ENCODE measurements at regions not wholly inside any gene's neighbourhood (a gene's known extent, or its start where the extent isn't known, plus 50 kb on each side); places are given as distances from the start of the nearest gene placed in this dataset.

GRCh38 chr18:27500531-27500930, 315.4 kb upstream of the CHST9 start:
- ChIA-PET CTCF (no interaction called here), POLR2A (ENCODE audit: unreplicated experiment) (no interaction called here)
- Histone ChIP-seq H2BK120ac (ENCODE audit: low read depth, low read length) (no peak overlapping the region), H4K20me1 (ENCODE audit: insufficient read depth, low read length) (no peaks in the 10 kb centered on the region), H3K9me3 (ENCODE audit: control insufficient read depth, insufficient read depth, low read length) (peaks cover 9% of the 10 kb centered on the region), H3K56ac (ENCODE audit: extremely low read depth, insufficient read depth, low read length) (no peak overlapping the region), H2AFZ (replicated peaks; ENCODE audit: low read length, poor library complexity) (no peak overlapping the region), H3K4me2 (ENCODE audit: low read depth, low read length) (no peak overlapping the region), H3K9ac (ENCODE audit: low read depth, low read length) (no peak overlapping the region), H3K4me1 (ENCODE audit: control insufficient read depth, insufficient read depth, low read length) (no peaks in the 10 kb centered on the region), H2AK5ac (ENCODE audit: low read depth, low read length) (no peak overlapping the region), H2BK20ac (ENCODE audit: low read depth, low read length) (no peak overlapping the region), H3K23ac (ENCODE audit: low read depth, low read length) (no peak overlapping the region), H3K14ac (replicated peaks; ENCODE audit: low read depth, low read length) (no peak overlapping the region), H3K18ac (ENCODE audit: low read depth, low read length) (no peak overlapping the region), H4K91ac (ENCODE audit: insufficient read depth, low read depth, low read length) (no peak overlapping the region), H3K27ac (ENCODE audit: insufficient read depth, low read length) (no peak overlapping the region), H4K8ac (ENCODE audit: low read depth in 2 of 2, low read length in 2 of 2) (no peak overlapping the region), H3K36me3 (ENCODE audit: control insufficient read depth, insufficient read depth, low read length) (no peaks in the 10 kb centered on the region), H3K79me1 (ENCODE audit: low read depth in 1 of 2, low read length in 2 of 2) (no peaks in the 10 kb centered on the region), H3K9me1 (ENCODE audit: insufficient read depth, low read length) (no peaks in the 10 kb centered on the region), H3K27me3 (ENCODE audit: control insufficient read depth, insufficient read depth, low read length) (no peaks in the 10 kb centered on the region), H2BK5ac (ENCODE audit: low read depth, low read length, poor library complexity, severe bottlenecking) (no peak overlapping the region), H2BK15ac (ENCODE audit: low read depth, low read length) (no peak overlapping the region), H3K4me3 (ENCODE audit: insufficient read depth, low read depth, low read length) (no peak overlapping the region), H3K4ac (ENCODE audit: low read depth, low read length) (no peak overlapping the region), H4K5ac (ENCODE audit: low read depth, low read length) (no peak overlapping the region), H2AK9ac (replicated peaks; ENCODE audit: low read depth, low read length, poor library complexity) (no peak overlapping the region)
- no peak for TF ChIP-seq RCOR1 (IDR thresholded peaks at IDR 0.05; ENCODE audit: insufficient replicate concordance, low read length)
- TF ChIP-seq, protein P1, sequence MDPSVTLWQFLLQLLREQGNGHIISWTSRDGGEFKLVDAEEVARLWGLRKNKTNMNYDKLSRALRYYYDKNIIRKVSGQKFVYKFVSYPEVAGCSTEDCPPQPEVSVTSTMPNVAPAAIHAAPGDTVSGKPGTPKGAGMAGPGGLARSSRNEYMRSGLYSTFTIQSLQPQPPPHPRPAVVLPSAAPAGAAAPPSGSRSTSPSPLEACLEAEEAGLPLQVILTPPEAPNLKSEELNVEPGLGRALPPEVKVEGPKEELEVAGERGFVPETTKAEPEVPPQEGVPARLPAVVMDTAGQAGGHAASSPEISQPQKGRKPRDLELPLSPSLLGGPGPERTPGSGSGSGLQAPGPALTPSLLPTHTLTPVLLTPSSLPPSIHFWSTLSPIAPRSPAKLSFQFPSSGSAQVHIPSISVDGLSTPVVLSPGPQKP (IDR thresholded peaks at IDR 0.05; ENCODE audit: borderline replicate concordance, low read depth, low read length), result no peak
- in situ Hi-C loops (cut with MboI; ENCODE audit: low sequenced_read_pairs), result no loop called here
- no CpG with 5 or more reads among the region's 5 CpGs for WGBS, 2 experiments (ENCODE audit: extremely low coverage in 2 of 2, insufficient read length in 1 of 2)
- ATAC-seq (ENCODE audit: low read depth) (no peak), DNase-seq (no peak)
- dilution Hi-C loops (cut with HindIII; ENCODE audit: low sequenced_read_pairs, unreplicated experiment), result no loop called here
- BruUV-seq (replicated peaks), result no TSS peak
- intact Hi-C loops (cut with micrococcal nuclease), result no loop called here
